Brain microvascular endothelial cell (primary cell): ENCODE measurements at regions not wholly inside any gene's neighbourhood (a gene's known extent, or its start where the extent isn't known, plus 50 kb on each side); places are given as distances from the start of the nearest gene placed in this dataset.

Experiments used
- DNase-seq: peaks from one replicate; pipeline ENCODE4 v3.0.0-alpha.2; 2020
- H3K27ac ChIP-seq: fragments of 250-450 bp; sonication (Bioruptor Pico); 2 replicates; pipeline ENCODE4 v1.5.1; 2020; ENCODE audit warnings: mild to moderate bottlenecking, moderate library complexity
- H3K27me3 ChIP-seq: fragments of 250-450 bp; sonication (Bioruptor Pico); replicated peaks from 2 replicates; pipeline ENCODE4 v1.5.1; 2020; ENCODE audit warnings: mild to moderate bottlenecking
- H3K36me3 ChIP-seq: fragments of 250-450 bp; sonication (Bioruptor Pico); replicated peaks from 2 replicates; pipeline ENCODE4 v1.5.1; 2020; ENCODE audit warnings: mild to moderate bottlenecking
- H3K4me3 ChIP-seq: 2 replicates; pipeline ENCODE4 v1.5.1; 2011; ENCODE audit warnings: low read depth, mild to moderate bottlenecking, control low read depth, low read length, moderate library complexity
- CTCF ChIP-seq: IDR thresholded peaks from 2 replicates; pipeline ENCODE4 v1.5.1; 2011; ENCODE audit warnings: low read depth, mild to moderate bottlenecking, moderate library complexity, low read length, control low read depth, inconsistent platforms; ENCODE audit errors: missing control alignments
- in situ Hi-C: cut with HindIII; loops from 2 replicates; pipeline ENCODE4 v1.10.0; 2017; ENCODE audit warnings: low sequenced_read_pairs, low pct_ligation_motif_present

DNA sequence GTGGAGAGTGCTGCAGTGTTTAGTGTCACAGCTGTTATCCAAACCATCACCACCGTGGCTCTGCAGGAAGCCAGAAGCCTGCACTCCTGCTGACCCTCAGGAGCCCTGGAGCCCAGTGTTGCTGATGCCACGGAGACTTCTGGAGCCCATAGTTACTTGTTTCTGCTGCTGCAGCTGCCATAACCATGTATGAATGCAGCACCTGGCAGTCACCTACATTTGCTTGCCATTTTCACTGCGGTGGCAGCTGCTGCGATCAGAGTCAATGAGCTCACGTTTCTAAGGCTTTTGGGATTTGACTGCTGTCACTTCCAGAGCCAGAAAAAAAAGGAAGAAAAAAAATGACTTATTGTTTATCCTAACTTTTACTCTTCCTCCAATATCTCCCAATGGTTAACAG, 299.2 kb upstream of the THRB start:
- no peak overlapping the region for H3K4me3 ChIP-seq
- DNase-seq, result no peak
- in situ Hi-C loops, result no loop called here
- no peak for TF ChIP-seq CTCF
- no peak overlapping the region for H3K27ac ChIP-seq
- H3K36me3 ChIP-seq, result no peaks in the 10 kb centered on the region
- H3K27me3 ChIP-seq, result no peaks in the 10 kb centered on the region

DNA sequence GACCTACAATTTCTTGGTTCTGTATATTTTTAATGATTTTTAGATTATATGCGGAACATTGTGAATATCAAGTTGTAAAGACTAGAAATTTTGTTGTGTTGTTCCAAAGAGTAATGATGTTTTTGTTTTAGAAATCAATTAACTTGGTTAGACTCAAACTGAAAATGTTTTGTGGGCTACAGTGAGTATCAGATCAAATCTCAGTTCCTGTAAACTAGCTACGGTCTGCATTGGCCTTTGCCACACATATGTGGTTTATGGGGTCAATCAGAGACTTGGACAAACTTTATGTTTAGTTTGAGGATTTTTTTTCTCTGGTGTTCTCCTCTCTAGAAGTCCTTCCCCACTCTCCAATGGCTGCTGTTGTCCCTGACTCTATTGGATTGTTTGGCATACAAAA, 308.0 kb upstream of the THRB start:
- DNase-seq, result no peak
- Histone ChIP-seq H3K36me3 (no peaks in the 10 kb centered on the region), H3K27ac (no peak overlapping the region), H3K4me3 (no peak overlapping the region), H3K27me3 (no peaks in the 10 kb centered on the region)
- no peak for TF ChIP-seq CTCF
- in situ Hi-C loops, result no loop called here

- in situ Hi-C loops, result no loop called here
- H3K27me3 ChIP-seq, result no peaks in the 10 kb centered on the region
- H3K27ac ChIP-seq, result no peak overlapping the region
- H3K36me3 ChIP-seq, result no peaks in the 10 kb centered on the region
- no peak for DNase-seq
- TF ChIP-seq CTCF, result no peak
- H3K4me3 ChIP-seq, result no peak overlapping the region
These were observed 309.4 kb upstream of the THRB start for GRCh38 chr3:24804095-24804494.

GRCh38 chr3:24810881-24811280, 316.2 kb upstream of the THRB start:
- Histone ChIP-seq H3K27ac (no peak overlapping the region), H3K4me3 (no peak overlapping the region), H3K36me3 (no peaks in the 10 kb centered on the region), H3K27me3 (no peaks in the 10 kb centered on the region)
- in situ Hi-C loops, result no loop called here
- no peak for TF ChIP-seq CTCF
- no peak for DNase-seq

DNA sequence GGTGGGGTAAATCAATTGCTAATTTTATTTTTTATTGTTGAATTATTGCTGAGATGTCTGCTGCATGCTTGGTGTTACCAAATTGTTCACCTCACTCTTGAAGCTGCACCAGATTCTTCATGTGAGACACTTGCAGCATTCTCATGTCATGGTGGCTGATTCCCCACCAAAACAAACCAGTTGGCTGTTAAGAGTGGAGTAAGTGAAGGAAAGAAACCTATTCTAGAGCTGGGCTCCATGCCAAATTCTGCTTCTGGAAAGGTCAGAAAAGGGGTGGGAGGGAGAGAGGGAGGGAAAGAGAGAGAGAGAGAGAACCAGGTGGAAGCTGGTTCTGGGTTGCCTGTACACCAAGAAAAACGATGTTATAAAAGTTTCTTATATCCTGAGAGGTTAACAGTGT, 317.5 kb upstream of the THRB start:
- Histone ChIP-seq H3K4me3 (no peak overlapping the region), H3K36me3 (no peaks in the 10 kb centered on the region), H3K27ac (no peak overlapping the region), H3K27me3 (no peaks in the 10 kb centered on the region)
- no peak for TF ChIP-seq CTCF
- DNase-seq, result no peak
- in situ Hi-C loops, result no loop called here

DNA sequence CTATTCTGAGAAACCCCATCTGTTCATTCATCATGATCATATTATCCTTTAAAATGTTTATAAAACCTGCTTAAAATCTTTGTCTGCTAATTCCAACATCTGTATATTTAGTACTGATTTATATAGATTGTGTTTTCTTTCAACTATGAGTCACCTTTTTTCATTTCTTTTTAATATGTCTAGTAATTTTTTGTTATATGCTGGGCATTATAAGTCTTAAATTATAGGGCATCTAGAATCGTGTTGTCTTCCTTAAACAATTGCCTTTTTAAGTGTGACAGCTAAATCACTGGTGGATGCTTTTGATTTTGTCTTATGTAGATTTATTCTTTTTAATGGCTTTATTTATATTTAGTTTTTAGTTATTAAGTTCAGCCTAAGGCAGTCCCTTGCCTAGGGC, 323.4 kb upstream of the THRB start:
- in situ Hi-C loops, result no loop called here
- H3K4me3 ChIP-seq, result no peak overlapping the region
- DNase-seq, result no peak
- no peaks in the 10 kb centered on the region for H3K36me3 ChIP-seq
- no peak for TF ChIP-seq CTCF
- no peaks in the 10 kb centered on the region for H3K27me3 ChIP-seq
- no peak overlapping the region for H3K27ac ChIP-seq
